GM12874 (cell line): ENCODE measurements at regions not wholly inside any gene's neighbourhood (a gene's known extent, or its start where the extent isn't known, plus 50 kb on each side); places are given as distances from the start of the nearest gene placed in this dataset.

Experiments
- CTCF ChIP-seq: IDR thresholded peaks from 2 replicates; pipeline ENCODE4 v1.5.1; 2011; ENCODE audit warnings: low read depth, mild to moderate bottlenecking, control low read depth, low read length, moderate library complexity; ENCODE audit not compliant: insufficient read depth

DNA sequence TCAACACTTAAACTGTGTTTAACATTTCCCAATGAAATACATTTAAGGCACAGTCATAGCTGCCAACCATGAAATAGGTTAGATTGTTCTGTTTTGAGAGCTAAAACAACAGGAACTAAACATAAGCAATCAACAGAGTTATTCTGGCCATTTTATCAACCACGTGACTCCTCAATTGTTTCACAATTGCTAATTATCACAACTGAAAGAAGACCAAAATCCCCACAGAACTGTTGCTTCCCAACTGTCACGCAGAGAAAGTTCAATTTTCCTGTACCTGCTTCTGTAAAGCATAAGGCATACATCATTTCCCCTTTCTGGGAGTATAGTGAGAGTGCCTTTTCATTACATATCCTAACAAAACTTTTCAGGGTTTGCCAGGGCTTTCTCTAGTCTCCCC is 248.6 kb downstream of the EPHA4 start:
- TF ChIP-seq CTCF, result no peak

DNA sequence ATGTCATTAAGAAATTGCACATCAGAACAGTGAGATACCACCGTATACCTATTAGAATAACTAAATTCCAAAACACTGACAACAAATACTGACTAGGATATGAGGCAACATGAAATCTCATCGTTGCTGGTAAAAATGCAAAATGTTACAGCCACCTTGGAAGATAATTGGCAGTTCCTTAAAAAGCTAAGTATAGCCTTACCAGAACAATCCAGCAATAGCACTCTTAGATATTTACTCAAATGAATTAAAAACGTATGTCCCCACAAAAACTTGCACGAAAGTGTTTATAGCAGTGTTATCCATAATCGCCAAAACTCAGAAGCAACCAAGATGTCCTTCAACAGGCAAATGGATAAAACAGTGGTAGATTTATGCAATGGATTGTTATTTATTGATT is 241.7 kb downstream of the EPHA4 start:
- TF ChIP-seq CTCF, result no peak

- no peak for TF ChIP-seq CTCF
These were observed 237.5 kb downstream of the EPHA4 start for GRCh38 chr2:221334481-221335218.

GRCh38 chr2:221335219-221335752 is 236.8 kb downstream of the EPHA4 start:
- no peak for TF ChIP-seq CTCF

DNA sequence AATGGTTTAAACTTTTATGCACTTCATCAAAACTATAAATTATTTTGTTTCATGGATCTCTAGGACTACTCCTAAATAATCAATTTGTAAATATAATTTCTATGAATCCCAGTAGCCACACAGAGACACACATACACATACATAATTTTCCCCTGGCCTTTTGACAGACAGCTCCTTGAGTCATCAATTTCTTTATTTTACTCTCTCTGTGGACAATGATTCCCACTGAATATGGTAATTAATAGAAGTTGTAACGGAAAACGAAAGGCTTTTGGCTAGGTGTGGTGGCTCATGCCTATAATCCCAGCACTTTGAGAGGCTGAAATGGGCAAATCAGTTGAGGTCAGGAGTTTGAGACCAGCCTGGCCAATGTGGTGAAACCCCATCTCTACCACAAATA is 235.1 kb downstream of the EPHA4 start:
- TF ChIP-seq CTCF, result no peak

GRCh38 chr2:221337957-221338685 is 234.0 kb downstream of the EPHA4 start:
- no peak for TF ChIP-seq CTCF

DNA sequence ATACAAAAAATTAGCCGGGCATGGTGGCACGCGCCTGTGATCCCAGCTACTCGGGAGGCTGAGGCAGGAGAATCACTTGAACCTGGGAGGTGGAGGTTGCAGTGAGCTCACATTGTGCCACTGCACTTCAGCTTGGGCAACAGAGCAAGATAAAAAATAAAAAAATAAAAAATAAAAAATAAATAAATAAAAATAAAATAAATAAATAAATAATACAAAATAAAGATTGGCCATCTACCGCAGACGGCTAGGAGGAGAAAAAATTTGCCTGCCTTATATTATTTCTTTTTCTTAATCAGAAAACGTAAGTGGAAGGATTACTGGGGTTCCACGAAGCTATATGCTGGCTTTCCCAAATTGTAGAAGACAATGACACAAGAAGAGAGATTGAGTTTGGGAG is 229.7 kb downstream of the EPHA4 start:
- no peak for TF ChIP-seq CTCF
